ENCODE measurements at regions not wholly inside any gene's neighbourhood (a gene's known extent, or its start where the extent isn't known, plus 50 kb on each side); places are given as distances from the start of the nearest gene placed in this dataset.

DNA sequence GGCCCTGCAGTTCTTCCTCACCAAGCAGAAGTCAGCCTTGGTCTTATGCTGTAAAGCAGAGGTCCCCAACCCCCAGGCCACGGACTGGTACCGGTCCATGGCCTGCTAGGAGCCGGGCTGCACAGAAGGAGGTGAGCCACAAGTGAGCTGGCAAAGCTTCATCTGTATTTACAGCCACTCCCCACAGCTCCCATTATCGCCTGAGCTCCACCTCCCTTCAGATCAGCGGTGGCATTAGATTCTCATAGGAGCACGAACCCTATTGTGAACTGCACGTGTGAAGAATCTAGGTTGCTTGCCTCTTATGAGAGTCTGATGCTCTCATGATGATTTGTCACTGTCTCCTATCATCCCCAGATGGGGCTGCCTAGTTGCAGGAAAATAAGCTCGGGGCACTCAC lies 87.6 kb upstream of the NEBL start (continued):
- no peak for TF ChIP-seq KDM5A (IDR thresholded peaks at IDR 0.05; ENCODE audit: low read length)
